ENCODE measurements at regions not wholly inside any gene's neighbourhood (a gene's known extent, or its start where the extent isn't known, plus 50 kb on each side); places are given as distances from the start of the nearest gene placed in this dataset.

DNA sequence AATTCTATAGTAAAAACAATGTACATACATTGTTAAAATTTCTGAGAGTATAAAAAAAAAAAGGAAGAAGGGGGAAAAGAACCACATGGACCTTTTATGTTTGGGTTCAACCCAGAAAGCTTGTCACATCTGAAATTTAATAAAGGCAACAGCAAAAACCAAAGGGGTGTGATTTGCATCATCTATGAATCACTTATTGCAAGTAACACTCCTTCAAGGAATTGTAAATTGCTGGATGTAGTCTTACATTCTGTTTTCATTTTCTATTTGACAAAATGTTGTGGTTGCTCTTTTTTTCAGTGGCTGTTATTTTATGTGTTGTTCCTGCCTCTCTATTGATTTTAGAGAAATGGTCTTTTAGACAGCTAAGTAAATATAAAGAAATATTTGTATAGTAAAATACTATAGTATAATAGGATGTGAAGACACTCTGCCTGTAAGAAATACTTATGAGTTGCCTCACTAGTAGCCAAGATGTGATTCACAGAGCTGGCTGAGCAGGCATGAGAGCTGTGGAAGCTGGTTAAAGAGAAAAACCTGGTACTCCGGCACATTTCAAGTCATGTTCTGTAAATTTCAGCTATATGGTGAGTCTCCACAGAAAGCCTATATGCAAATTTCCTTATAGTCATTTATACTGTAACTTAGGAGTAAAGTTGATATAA, 131.1 kb upstream of the CNTLN start:
- H3K4me1 ChIP-seq (ENCODE audit: control insufficient read depth in 3 of 3, insufficient read depth in 3 of 3, low read length in 3 of 3): no peaks in the 10 kb centered on the region
- no peaks in the 10 kb centered on the region for H3K27me3 ChIP-seq (ENCODE audit: control insufficient read depth in 3 of 3, insufficient read depth in 3 of 3, low read length in 3 of 3)
- peaks cover 0 to 3% (median 0%) of the 10 kb centered on the region in 3 donors for H3K9me3 ChIP-seq (ENCODE audit: control insufficient read depth in 3 of 3, low read length in 3 of 3)
- H3K9ac ChIP-seq (ENCODE audit: low read depth in 1 of 3, low read length in 3 of 3): no peak overlapping the region
- no peak overlapping the region for H3K27ac ChIP-seq (ENCODE audit: low read depth, low read length)
- H3K4me3 ChIP-seq (ENCODE audit: low read length in 3 of 3): no peak overlapping the region
- no peaks in the 10 kb centered on the region for H3K36me3 ChIP-seq (ENCODE audit: control insufficient read depth in 3 of 3, insufficient read depth in 3 of 3, low read length in 3 of 3)

DNA sequence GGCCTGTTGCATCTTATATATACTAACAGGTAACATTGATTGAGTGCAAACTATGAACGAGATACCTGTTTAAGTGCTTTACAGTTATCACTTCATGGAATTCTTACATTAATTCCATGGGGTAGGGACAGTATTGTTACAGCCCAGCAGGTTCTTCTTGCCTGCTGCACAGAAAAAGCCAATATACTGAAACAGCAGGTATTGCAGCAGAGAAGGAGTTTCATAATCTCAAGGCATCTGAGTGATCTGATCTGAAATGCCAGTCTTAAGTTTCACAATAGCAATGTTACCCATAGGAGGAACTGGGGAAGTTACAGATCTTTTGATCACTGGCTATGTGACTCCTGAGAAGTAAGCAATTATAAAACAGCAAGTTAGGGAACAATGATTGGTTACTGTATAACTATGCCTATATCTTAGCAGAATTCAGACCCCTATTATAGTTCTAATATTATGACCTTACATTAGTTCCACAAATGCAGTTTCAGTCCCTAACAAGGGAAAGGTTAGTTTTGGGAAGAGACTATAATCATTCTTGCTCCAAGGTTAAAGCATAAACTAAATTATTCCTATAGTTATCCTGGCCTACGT, 126.5 kb upstream of the BNC2 start:
- Histone ChIP-seq H3K27ac (ENCODE audit: low read depth, low read length) (no peak overlapping the region), H3K9me3 (ENCODE audit: control insufficient read depth in 3 of 3, low read length in 3 of 3) (peaks cover 0 to 17% (median 10%) of the 10 kb centered on the region in 3 donors)

DNA sequence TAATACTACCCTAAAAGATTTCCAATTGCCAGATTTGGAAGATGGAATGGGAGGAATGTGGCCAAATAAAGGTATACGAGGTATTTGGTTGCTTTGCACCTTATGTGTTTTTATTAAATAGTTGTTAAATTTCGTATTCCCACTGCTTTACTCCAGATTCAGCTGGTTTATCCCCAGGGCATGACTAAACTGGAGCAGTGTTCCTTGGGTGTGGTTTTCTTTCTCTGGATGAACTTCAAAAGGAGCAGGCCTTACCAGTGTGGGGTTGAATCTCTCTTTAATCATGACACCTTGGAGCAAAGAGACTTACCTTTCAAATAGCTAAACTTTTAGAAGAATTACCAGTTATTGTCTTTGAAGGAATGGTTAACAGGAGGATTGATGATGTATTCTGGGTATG, 121.7 kb upstream of the BNC2 start:
- Histone ChIP-seq H3K27ac (ENCODE audit: low read depth, low read length) (no peak overlapping the region), H3K4me1 (ENCODE audit: control insufficient read depth in 3 of 3, insufficient read depth in 3 of 3, low read length in 3 of 3) (no peaks in the 10 kb centered on the region), H3K4me3 (ENCODE audit: low read length in 3 of 3) (no peak overlapping the region), H3K36me3 (ENCODE audit: control insufficient read depth in 3 of 3, insufficient read depth in 3 of 3, low read length in 3 of 3) (no peaks in the 10 kb centered on the region), H3K9ac (ENCODE audit: low read depth in 1 of 3, low read length in 3 of 3) (no peak overlapping the region), H3K27me3 (ENCODE audit: control insufficient read depth in 3 of 3, insufficient read depth in 3 of 3, low read length in 3 of 3) (no peaks in the 10 kb centered on the region), H3K9me3 (ENCODE audit: control insufficient read depth in 3 of 3, low read length in 3 of 3) (peaks cover 0 to 12% (median 4%) of the 10 kb centered on the region in 3 donors)

More for the DNA sequence above, 126.5 kb upstream of the BNC2 start:
- Histone ChIP-seq H3K4me1 (ENCODE audit: control insufficient read depth in 3 of 3, insufficient read depth in 3 of 3, low read length in 3 of 3) (no peaks in the 10 kb centered on the region), H3K36me3 (ENCODE audit: control insufficient read depth in 3 of 3, insufficient read depth in 3 of 3, low read length in 3 of 3) (no peaks in the 10 kb centered on the region), H3K4me3 (ENCODE audit: low read length in 3 of 3) (no peak overlapping the region), H3K9ac (ENCODE audit: low read depth in 1 of 3, low read length in 3 of 3) (no peak overlapping the region), H3K27me3 (ENCODE audit: control insufficient read depth in 3 of 3, insufficient read depth in 3 of 3, low read length in 3 of 3) (no peaks in the 10 kb centered on the region)

DNA sequence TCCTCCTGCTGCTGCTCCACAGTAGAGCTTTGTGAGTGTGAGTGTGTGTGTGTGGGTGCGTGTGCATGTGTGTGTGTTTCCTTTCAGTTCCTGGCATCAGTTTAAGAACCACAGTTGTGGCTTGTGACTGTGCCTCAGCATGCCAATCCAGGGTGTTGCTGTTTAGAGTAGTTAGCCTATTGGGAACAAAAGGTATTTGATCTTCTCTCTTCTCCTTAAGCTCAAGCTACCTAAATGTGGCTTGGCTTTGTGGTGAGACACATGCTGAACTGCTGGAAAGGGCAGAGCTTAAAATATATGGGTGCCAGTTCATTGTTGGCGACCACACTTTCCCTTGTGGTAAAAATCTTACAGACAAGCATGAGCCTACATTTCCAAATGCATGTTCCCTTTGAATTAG, 116.6 kb upstream of the BNC2 start:
- H3K27me3 ChIP-seq (ENCODE audit: control insufficient read depth in 3 of 3, insufficient read depth in 3 of 3, low read length in 3 of 3): no peaks in the 10 kb centered on the region
- H3K4me1 ChIP-seq (ENCODE audit: control insufficient read depth in 3 of 3, insufficient read depth in 3 of 3, low read length in 3 of 3): no peaks in the 10 kb centered on the region
- H3K4me3 ChIP-seq (ENCODE audit: low read length in 3 of 3): no peak overlapping the region
- no peaks in the 10 kb centered on the region for H3K9me3 ChIP-seq (ENCODE audit: control insufficient read depth in 3 of 3, low read length in 3 of 3)
- no peak overlapping the region for H3K9ac ChIP-seq (ENCODE audit: low read depth in 1 of 3, low read length in 3 of 3)
- no peaks in the 10 kb centered on the region for H3K36me3 ChIP-seq (ENCODE audit: control insufficient read depth in 3 of 3, insufficient read depth in 3 of 3, low read length in 3 of 3)
- H3K27ac ChIP-seq (ENCODE audit: low read depth, low read length): no peak overlapping the region

DNA sequence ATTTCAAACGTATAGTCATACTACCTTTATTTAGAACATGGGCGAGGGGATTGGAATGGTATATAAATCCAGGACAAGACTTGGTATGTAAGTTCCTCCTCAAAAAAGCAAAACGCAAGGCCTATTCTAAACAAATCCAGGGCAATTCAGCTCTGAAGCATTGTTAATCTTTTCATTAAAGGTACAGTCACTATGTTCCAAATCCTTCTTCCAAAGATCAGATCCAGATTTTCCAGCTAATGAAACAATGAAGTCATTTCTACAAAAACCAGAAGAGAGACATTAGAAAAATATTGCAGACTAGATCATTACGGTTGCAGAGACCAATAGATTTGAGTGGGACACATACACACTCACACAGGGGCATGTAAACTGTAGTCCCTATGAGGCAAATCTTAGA, 116.1 kb upstream of the BNC2 start:
- Histone ChIP-seq H3K4me1 (ENCODE audit: control insufficient read depth in 3 of 3, insufficient read depth in 3 of 3, low read length in 3 of 3) (no peaks in the 10 kb centered on the region), H3K9ac (ENCODE audit: low read depth in 1 of 3, low read length in 3 of 3) (no peak overlapping the region), H3K9me3 (ENCODE audit: control insufficient read depth in 3 of 3, low read length in 3 of 3) (no peaks in the 10 kb centered on the region), H3K27me3 (ENCODE audit: control insufficient read depth in 3 of 3, insufficient read depth in 3 of 3, low read length in 3 of 3) (no peaks in the 10 kb centered on the region), H3K4me3 (ENCODE audit: low read length in 3 of 3) (no peak overlapping the region), H3K36me3 (ENCODE audit: control insufficient read depth in 3 of 3, insufficient read depth in 3 of 3, low read length in 3 of 3) (no peaks in the 10 kb centered on the region), H3K27ac (ENCODE audit: low read depth, low read length) (no peak overlapping the region)

DNA sequence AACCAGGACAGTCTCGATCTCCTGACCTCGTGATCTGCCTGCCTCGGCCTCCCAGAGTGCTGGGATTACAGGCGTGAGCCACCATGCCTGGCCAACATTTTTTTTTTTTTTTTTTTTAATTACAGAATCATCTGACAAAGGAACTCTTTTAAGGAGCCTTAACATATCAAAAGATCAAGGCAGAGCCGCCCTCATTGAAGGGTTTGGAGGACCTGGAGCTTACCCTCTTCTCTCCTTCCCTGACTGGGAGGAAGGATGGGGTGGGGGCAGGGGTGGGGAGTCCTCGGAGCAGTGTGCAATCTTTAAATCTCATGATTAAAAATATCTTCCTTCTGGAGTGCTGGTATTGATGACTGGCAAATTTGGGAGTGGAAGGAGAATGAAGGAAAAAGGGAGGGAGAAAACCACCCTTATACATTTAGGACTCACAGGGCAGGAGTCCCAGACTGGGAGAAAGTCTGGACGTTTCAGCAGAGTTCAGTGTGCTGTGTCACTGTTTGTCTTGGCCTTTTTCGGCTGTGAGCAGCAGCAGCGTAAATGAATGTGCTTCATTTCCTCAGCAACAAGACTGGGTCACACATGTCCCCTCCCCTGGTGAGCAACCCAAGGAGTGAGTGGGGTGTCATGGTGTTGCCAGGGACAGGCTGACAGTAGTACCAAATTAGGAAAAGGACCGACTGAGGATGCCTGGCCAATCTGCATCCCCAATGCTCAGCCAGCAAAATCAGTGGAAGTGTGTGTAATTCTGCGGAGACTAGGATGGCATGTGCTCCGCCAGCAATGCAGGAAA, 115.3 kb upstream of the BNC2 start:
- no peaks in the 10 kb centered on the region for H3K9me3 ChIP-seq (ENCODE audit: control insufficient read depth in 3 of 3, low read length in 3 of 3)
- no peak overlapping the region for H3K27ac ChIP-seq (ENCODE audit: low read depth, low read length)
- H3K27me3 ChIP-seq (ENCODE audit: control insufficient read depth in 3 of 3, insufficient read depth in 3 of 3, low read length in 3 of 3): no peaks in the 10 kb centered on the region
- no peak overlapping the region for H3K9ac ChIP-seq (ENCODE audit: low read depth in 1 of 3, low read length in 3 of 3)
- no peak overlapping the region for H3K4me3 ChIP-seq (ENCODE audit: low read length in 3 of 3)
- H3K36me3 ChIP-seq (ENCODE audit: control insufficient read depth in 3 of 3, insufficient read depth in 3 of 3, low read length in 3 of 3): no peaks in the 10 kb centered on the region
- H3K4me1 ChIP-seq (ENCODE audit: control insufficient read depth in 3 of 3, insufficient read depth in 3 of 3, low read length in 3 of 3): no peaks in the 10 kb centered on the region

DNA sequence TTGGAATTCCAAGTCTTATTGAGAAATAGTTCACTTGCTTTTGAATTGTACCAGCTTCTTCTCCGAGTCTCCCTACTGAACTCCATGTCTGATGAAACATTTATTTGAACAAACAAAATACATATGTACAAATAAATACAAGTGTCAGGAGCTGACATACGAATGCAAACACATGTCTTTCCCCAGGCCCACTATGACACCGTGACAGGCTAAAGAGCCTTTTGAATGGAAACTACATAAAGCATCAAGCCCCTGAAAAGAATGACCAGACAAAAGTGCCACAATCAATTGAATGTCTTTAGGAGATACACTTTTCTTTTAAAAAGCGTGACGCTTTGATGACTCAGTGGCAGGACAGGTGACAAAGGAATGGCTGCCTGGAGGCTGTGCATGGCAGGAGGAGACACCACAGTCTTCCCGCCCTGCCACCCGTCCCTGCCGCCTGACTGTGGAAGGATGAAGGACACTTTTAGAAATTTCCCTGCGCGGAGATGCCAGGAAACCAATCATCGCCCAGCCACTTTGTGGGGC, 112.4 kb upstream of the BNC2 start:
- H3K4me3 ChIP-seq (ENCODE audit: low read length in 3 of 3): no peak overlapping the region
- no peak overlapping the region for H3K27ac ChIP-seq (ENCODE audit: low read depth, low read length)
- no peaks in the 10 kb centered on the region for H3K27me3 ChIP-seq (ENCODE audit: control insufficient read depth in 3 of 3, insufficient read depth in 3 of 3, low read length in 3 of 3)
- H3K36me3 ChIP-seq (ENCODE audit: control insufficient read depth in 3 of 3, insufficient read depth in 3 of 3, low read length in 3 of 3): no peaks in the 10 kb centered on the region
- no peaks in the 10 kb centered on the region for H3K4me1 ChIP-seq (ENCODE audit: control insufficient read depth in 3 of 3, insufficient read depth in 3 of 3, low read length in 3 of 3)
- no peak overlapping the region for H3K9ac ChIP-seq (ENCODE audit: low read depth in 1 of 3, low read length in 3 of 3)
- H3K9me3 ChIP-seq (ENCODE audit: control insufficient read depth in 3 of 3, low read length in 3 of 3): no peaks in the 10 kb centered on the region

DNA sequence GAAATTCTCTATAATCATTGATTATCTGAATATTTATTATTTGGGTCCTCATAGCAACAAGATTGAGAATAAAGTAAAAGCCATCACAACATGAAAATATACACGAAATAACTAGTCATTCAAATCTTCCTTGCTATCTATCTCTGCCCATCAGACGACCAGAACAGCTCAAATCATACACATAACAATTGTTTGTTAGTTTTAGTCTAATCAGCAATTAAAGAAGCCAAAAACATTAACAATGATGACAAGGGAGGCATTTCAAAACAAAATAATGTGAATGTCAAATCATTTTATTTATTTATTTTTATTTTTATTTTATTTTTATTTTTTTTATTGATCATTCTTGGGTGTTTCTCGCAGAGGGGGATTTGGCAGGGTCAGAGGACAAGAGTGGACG, 106.0 kb upstream of the BNC2 start:
- Histone ChIP-seq H3K9me3 (ENCODE audit: control insufficient read depth in 3 of 3, low read length in 3 of 3) (no peaks in the 10 kb centered on the region), H3K27ac (ENCODE audit: low read depth, low read length) (no peak overlapping the region), H3K27me3 (ENCODE audit: control insufficient read depth in 3 of 3, insufficient read depth in 3 of 3, low read length in 3 of 3) (no peaks in the 10 kb centered on the region), H3K4me1 (ENCODE audit: control insufficient read depth in 3 of 3, insufficient read depth in 3 of 3, low read length in 3 of 3) (no peaks in the 10 kb centered on the region), H3K9ac (ENCODE audit: low read depth in 1 of 3, low read length in 3 of 3) (no peak overlapping the region), H3K36me3 (ENCODE audit: control insufficient read depth in 3 of 3, insufficient read depth in 3 of 3, low read length in 3 of 3) (no peaks in the 10 kb centered on the region), H3K4me3 (ENCODE audit: low read length in 3 of 3) (no peak overlapping the region)

DNA sequence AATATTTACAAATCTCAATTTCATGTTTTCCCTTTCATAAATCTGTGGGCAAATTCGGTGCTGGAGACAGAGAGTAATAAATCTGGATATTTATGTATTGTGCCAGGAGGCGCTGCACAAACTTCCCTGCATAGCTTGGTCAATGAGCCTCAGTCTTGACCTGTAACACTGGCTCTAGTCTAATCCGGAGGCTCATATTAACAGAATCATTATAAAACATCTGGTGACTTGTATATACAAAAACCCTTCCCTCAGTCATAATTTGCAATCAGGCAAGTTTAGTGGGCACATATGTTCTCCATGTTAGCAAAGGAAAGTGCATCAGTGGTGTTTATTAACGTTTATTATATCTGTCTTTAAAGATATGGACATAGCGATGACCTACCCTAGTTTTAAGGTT, 104.0 kb upstream of the BNC2 start:
- Histone ChIP-seq H3K9ac (ENCODE audit: low read depth in 1 of 3, low read length in 3 of 3) (no peak overlapping the region), H3K27me3 (ENCODE audit: control insufficient read depth in 3 of 3, insufficient read depth in 3 of 3, low read length in 3 of 3) (no peaks in the 10 kb centered on the region), H3K9me3 (ENCODE audit: control insufficient read depth in 3 of 3, low read length in 3 of 3) (no peaks in the 10 kb centered on the region), H3K4me1 (ENCODE audit: control insufficient read depth in 3 of 3, insufficient read depth in 3 of 3, low read length in 3 of 3) (no peaks in the 10 kb centered on the region), H3K36me3 (ENCODE audit: control insufficient read depth in 3 of 3, insufficient read depth in 3 of 3, low read length in 3 of 3) (no peaks in the 10 kb centered on the region), H3K27ac (ENCODE audit: low read depth, low read length) (no peak overlapping the region), H3K4me3 (ENCODE audit: low read length in 3 of 3) (no peak overlapping the region)

DNA sequence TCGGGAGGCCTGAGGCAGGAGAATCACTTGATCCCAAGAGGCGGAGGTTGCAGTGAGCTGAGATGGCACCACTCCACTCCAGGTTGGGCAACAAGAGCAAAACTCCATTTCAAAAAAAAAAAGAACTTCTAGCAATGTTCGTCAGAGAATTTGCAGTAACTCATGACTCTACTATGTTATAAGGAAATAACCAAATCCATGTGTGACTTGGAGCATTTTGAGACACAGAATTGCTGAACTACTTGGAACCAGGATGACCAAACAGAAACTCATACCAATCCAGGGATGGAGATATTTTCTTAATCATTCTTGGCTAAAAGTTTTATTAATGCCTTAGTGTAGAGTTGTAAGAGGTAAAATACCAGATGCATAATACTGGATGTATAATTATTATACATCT, 99.9 kb upstream of the BNC2 start:
- no peak overlapping the region for H3K4me3 ChIP-seq (ENCODE audit: low read length in 3 of 3)
- H3K27ac ChIP-seq (ENCODE audit: low read depth, low read length): no peak overlapping the region
- no peaks in the 10 kb centered on the region for H3K4me1 ChIP-seq (ENCODE audit: control insufficient read depth in 3 of 3, insufficient read depth in 3 of 3, low read length in 3 of 3)
- H3K27me3 ChIP-seq (ENCODE audit: control insufficient read depth in 3 of 3, insufficient read depth in 3 of 3, low read length in 3 of 3): no peaks in the 10 kb centered on the region
- H3K9ac ChIP-seq (ENCODE audit: low read depth in 1 of 3, low read length in 3 of 3): no peak overlapping the region
- no peaks in the 10 kb centered on the region for H3K36me3 ChIP-seq (ENCODE audit: control insufficient read depth in 3 of 3, insufficient read depth in 3 of 3, low read length in 3 of 3)
- H3K9me3 ChIP-seq (ENCODE audit: control insufficient read depth in 3 of 3, low read length in 3 of 3): no peaks in the 10 kb centered on the region

Measured in skeletal muscle tissue (tissue), 3 donors.